Germinal center (tissue), 1 donor: ENCODE measurements at regions not wholly inside any gene's neighbourhood (a gene's known extent, or its start where the extent isn't known, plus 50 kb on each side); places are given as distances from the start of the nearest gene placed in this dataset.

Experiments used
- DNase-seq: peaks from one replicate; pipeline ENCODE4 v3.0.0; 2012; ENCODE audit warnings: mixed read lengths, low spot score

GRCh38 chr10:78298835-78299234 lies 265.2 kb downstream of the RPS24 start:
- no peak for DNase-seq

GRCh38 chr10:78299851-78300468 lies 266.3 kb downstream of the RPS24 start:
- peak; percentile 32 for DNase-seq

- no peak for DNase-seq
Measured at GRCh38 chr10:78300526-78300925, 266.9 kb downstream of the RPS24 start.

GRCh38 chr10:78301481-78301880 lies 267.8 kb downstream of the RPS24 start:
- DNase-seq = no peak

GRCh38 chr10:78301891-78302738 lies 268.5 kb downstream of the RPS24 start:
- DNase-seq = no peak

GRCh38 chr10:78302739-78302988 lies 269.0 kb downstream of the RPS24 start:
- no peak for DNase-seq

- peak; percentile 99 for DNase-seq
Measured at GRCh38 chr10:78302989-78303854, 269.6 kb downstream of the RPS24 start.

GRCh38 chr10:78304091-78305045 lies 270.7 kb downstream of the RPS24 start:
- no peak for DNase-seq

- no peak for DNase-seq
Measured at GRCh38 chr10:78305311-78305710, 271.6 kb downstream of the RPS24 start.

GRCh38 chr10:78306358-78306757 lies 272.7 kb downstream of the RPS24 start:
- no peak for DNase-seq

GRCh38 chr10:78307576-78307975 lies 273.9 kb downstream of the RPS24 start:
- DNase-seq = no peak

- DNase-seq = no peak
Measured at GRCh38 chr10:78309536-78310237, 276.0 kb downstream of the RPS24 start.

- DNase-seq = no peak
Measured at GRCh38 chr10:78310481-78311080, 276.9 kb downstream of the RPS24 start.

GRCh38 chr10:78312197-78313047 lies 278.8 kb downstream of the RPS24 start:
- DNase-seq = no peak

GRCh38 chr10:78313048-78313381 lies 279.4 kb downstream of the RPS24 start:
- DNase-seq = no peak

- no peak for DNase-seq
Measured at GRCh38 chr10:78313636-78314035, 280.0 kb downstream of the RPS24 start.

- no peak for DNase-seq
Measured at GRCh38 chr10:78314651-78315050, 281.0 kb downstream of the RPS24 start.

GRCh38 chr10:78316451-78316931 lies 282.8 kb downstream of the RPS24 start:
- DNase-seq = no peak

GRCh38 chr10:78318305-78318704 lies 284.6 kb downstream of the RPS24 start:
- DNase-seq = no peak

GRCh38 chr10:78319371-78319770 lies 285.7 kb downstream of the RPS24 start:
- no peak for DNase-seq
